HCT116 (cell line): ENCODE measurements at regions not wholly inside any gene's neighbourhood (a gene's known extent, or its start where the extent isn't known, plus 50 kb on each side); places are given as distances from the start of the nearest gene placed in this dataset.

ENCODE experiments used
- ATAC-seq: fragments of 200-7000 bp; cut with Tn5 transposase; 2 replicates; pipeline ENCODE4 v1.9.1; 2020; ENCODE audit warnings: mild to moderate bottlenecking, moderate library complexity
- BruUV-seq: library from RNA; stranded (reverse); fragments of 400-500 nt; replicated peaks from 2 replicates; lab custom pipeline; 2021; lab: Mats Ljungman, UMichigan
- CTCF ChIA-PET: fragments of 300-600 bp; sonication (Branson Sonifier 250); formaldehyde crosslinking; loops from one replicate; lab custom pipeline; 2021; ENCODE audit warnings: antibody characterized with exemption; lab: Charles Lee
- POLR2A ChIA-PET: fragments of 300-600, 350-600 bp; sonication (Branson Sonifier 250); formaldehyde crosslinking; loops from one replicate; lab custom pipeline; 2021; ENCODE audit warnings: antibody characterized with exemption; lab: Charles Lee
- RAD21 ChIA-PET, 2 experiments: fragments of 300-600 bp; sonication (Branson Sonifier 250); formaldehyde crosslinking; loops; one replicate each; lab custom pipeline; 2023; ENCODE audit warnings: low total read pairs in 2 of 2; ENCODE audit not compliant: uncharacterized antibody in 2 of 2, unreplicated experiment in 2 of 2, low non-redundant PET in 1 of 2; lab: Charles Lee
- DNase-seq: peaks from one replicate; pipeline ENCODE4 v3.0.0-alpha.2; 2010; ENCODE audit warnings: low read depth, low spot score
- H2AFZ ChIP-seq: fragments of 200-600 bp; shearing (Covaris generic), sonication (generic); 2 replicates; pipeline ENCODE4 v1.6.1; 2017; ENCODE audit warnings: low read depth, mixed run types, mixed read lengths, antibody characterized with exemption, low read length; ENCODE audit not compliant: poor library complexity, severe bottlenecking
- H3K27ac ChIP-seq: 2 replicates; pipeline ENCODE4 v1.5.1; 2012; ENCODE audit warnings: low read depth, low read length
- H3K27me3 ChIP-seq: fragments of 200-600 bp; sonication (generic); 2 replicates; pipeline ENCODE4 v1.6.1; 2016; ENCODE audit warnings: mixed run types, low read length, mixed read lengths; ENCODE audit not compliant: insufficient read depth
- H3K36me3 ChIP-seq, 2 experiments: fragments of 200-500 bp in 1 of 2; fragments of 200-600 bp in 1 of 2; sonication (Bioruptor generic) in 1 of 2; sonication (generic) in 1 of 2; 2 replicates each; pipeline versions ENCODE4 v1.5.1 to v1.6.1; 2014 to 2016; ENCODE audit warnings: low read length in 2 of 2, inconsistent platforms in 1 of 2, mixed read lengths in 1 of 2, mixed run types in 1 of 2; ENCODE audit not compliant: insufficient read depth in 2 of 2, control insufficient read depth in 1 of 2
- H3K4me1 ChIP-seq, 2 experiments: fragments of 200-600 bp in 1 of 2; sonication (generic) in 1 of 2; 2 replicates each; pipeline versions ENCODE4 v1.5.1 to v1.6.1; 2012 to 2017; ENCODE audit warnings: low read length in 2 of 2, inconsistent platforms in 1 of 2, mild to moderate bottlenecking in 1 of 2, mixed read lengths in 1 of 2, mixed run types in 1 of 2, moderate library complexity in 1 of 2; ENCODE audit not compliant: insufficient read depth in 2 of 2, control insufficient read depth in 1 of 2
- H3K4me2 ChIP-seq: fragments of 200-600 bp; sonication (generic); 2 replicates; pipeline ENCODE4 v1.6.1; 2017; ENCODE audit warnings: mixed run types, low read length, mixed read lengths
- H3K4me3 ChIP-seq, 2 experiments: fragments of 200-600 bp in 1 of 2; sonication (generic) in 1 of 2; replicated peaks in 1 of 2; 2 replicates each; pipeline ENCODE4 v1.5.1; 2011 to 2016; ENCODE audit warnings: low read length in 2 of 2, control low read depth in 1 of 2, low read depth in 1 of 2, mild to moderate bottlenecking in 1 of 2, mixed read lengths in 1 of 2, mixed run types in 1 of 2
- H3K79me2 ChIP-seq: fragments of 200-600 bp; sonication (generic); 2 replicates; pipeline ENCODE4 v1.6.1; 2017; ENCODE audit warnings: mild to moderate bottlenecking, mixed run types, low read length, moderate library complexity, mixed read lengths; ENCODE audit not compliant: insufficient read depth
- H3K9ac ChIP-seq: fragments of 200-600 bp; sonication (generic); 2 replicates; pipeline ENCODE4 v1.6.1; 2016; ENCODE audit warnings: low read length, mixed read lengths
- H3K9me2 ChIP-seq: fragments of 200-600 bp; sonication (generic), shearing (Covaris generic); 2 replicates; pipeline ENCODE4 v1.6.1; 2017; ENCODE audit warnings: mixed run types, mild to moderate bottlenecking, moderate library complexity; ENCODE audit not compliant: insufficient read depth
- H3K9me3 ChIP-seq, 2 experiments: fragments of 200-500 bp in 1 of 2; fragments of 200-600 bp in 1 of 2; sonication (Bioruptor generic) in 1 of 2; sonication (generic) in 1 of 2; 2 replicates each; pipeline ENCODE4 v1.6.1; 2014 to 2017; ENCODE audit warnings: low read length in 2 of 2, mixed read lengths in 2 of 2, inconsistent platforms in 1 of 2, low read depth in 1 of 2, mild to moderate bottlenecking in 1 of 2, mixed run types in 1 of 2, moderate library complexity in 1 of 2; ENCODE audit not compliant: control insufficient read depth in 1 of 2, insufficient read depth in 1 of 2
- H4K20me1 ChIP-seq: fragments of 200-600 bp; sonication (generic), shearing (Covaris generic); 2 replicates; pipeline ENCODE4 v1.6.1; 2017; ENCODE audit warnings: mixed run types, mild to moderate bottlenecking, moderate library complexity; ENCODE audit not compliant: insufficient read depth
- CEBPB ChIP-seq: IDR thresholded peaks from 2 replicates; pipeline ENCODE4 v1.6.1; 2012; ENCODE audit warnings: low read depth
- EGR1 ChIP-seq: IDR thresholded peaks from 2 replicates; pipeline ENCODE4 v1.6.1; 2012; ENCODE audit warnings: low read depth
- EZH2 ChIP-seq: fragments of 200-600 bp; sonication (generic); IDR thresholded peaks from 2 replicates; pipeline ENCODE4 v1.6.1; 2017; ENCODE audit warnings: antibody characterized with exemption, mixed run types
- EZH2phosphoT487 ChIP-seq: fragments of 200-600 bp; IDR thresholded peaks from 2 replicates; pipeline ENCODE4 v1.6.1; 2018; ENCODE audit warnings: antibody characterized with exemption, borderline replicate concordance
- FOSL1 ChIP-seq: IDR thresholded peaks from 2 replicates; pipeline ENCODE4 v1.6.1; 2012; ENCODE audit warnings: low read depth
- JUND ChIP-seq: IDR thresholded peaks from 2 replicates; pipeline ENCODE4 v1.6.1; 2012
- POLR2AphosphoS5 ChIP-seq: IDR thresholded peaks from 2 replicates; pipeline ENCODE4 v1.6.1; 2011; ENCODE audit warnings: mild to moderate bottlenecking, low read depth, low read length, moderate library complexity
- SIN3A ChIP-seq: IDR thresholded peaks from 2 replicates; pipeline ENCODE4 v1.6.1; 2012; ENCODE audit warnings: low read depth
- ZFX ChIP-seq: fragments of 450-650 bp; IDR thresholded peaks from 2 replicates; pipeline ENCODE4 v1.6.1; 2017
- intact Hi-C: fragments of 100-400 bp; cut with micrococcal nuclease; formaldehyde crosslinking; loops from 2 replicates; pipeline ENCODE4 v1.10.0; 2022
- TF ChIP-seq, protein P1 (sequence below): IDR thresholded peaks from 2 replicates; pipeline ENCODE4 v1.6.1; 2011; ENCODE audit warnings: mild to moderate bottlenecking, low read length, moderate library complexity; ENCODE audit not compliant: insufficient replicate concordance; ENCODE audit errors: extremely low read depth
- TF ChIP-seq, protein P2 (sequence below), 3 experiments: fragments of 200-600 bp in 1 of 3; sonication (generic) in 1 of 3; IDR thresholded peaks in 2 of 3; conservative IDR thresholded peaks in 1 of 3; 2 replicates each; pipeline ENCODE4 v1.5.1; 2012 to 2017; ENCODE audit warnings: low read depth in 2 of 3, low read length in 2 of 3, antibody characterized with exemption in 1 of 3, borderline replicate concordance in 1 of 3, control low read depth in 1 of 3, mild to moderate bottlenecking in 1 of 3, mixed read lengths in 1 of 3, mixed run types in 1 of 3, moderate library complexity in 1 of 3; ENCODE audit not compliant: insufficient read depth in 1 of 3
- TF ChIP-seq, protein P3 (sequence below): IDR thresholded peaks from 2 replicates; pipeline ENCODE4 v1.6.1; 2012
- TF ChIP-seq, protein P4 (sequence below): IDR thresholded peaks from 2 replicates; pipeline ENCODE4 v1.6.1; 2012; ENCODE audit warnings: low read depth

DNA sequence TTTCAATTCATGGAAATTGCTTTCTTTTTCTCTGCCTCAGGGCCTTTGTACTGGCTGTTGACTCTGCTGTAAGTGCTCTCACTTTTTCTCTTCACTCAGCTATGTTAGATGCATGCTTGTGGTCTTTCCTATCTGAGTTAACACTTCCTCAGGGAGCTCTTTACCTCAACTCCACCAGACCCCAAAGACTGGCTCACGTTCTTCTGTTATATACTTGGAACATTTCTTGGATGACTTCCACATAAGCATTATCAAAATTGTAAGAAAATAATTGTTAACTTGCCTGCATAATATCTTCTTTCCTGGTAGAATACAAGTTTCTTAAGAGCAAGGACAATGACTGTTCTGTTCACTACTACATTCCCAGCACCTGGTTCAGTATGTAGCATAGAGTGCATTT, 455.9 kb downstream of the EBF1 start:
- no peaks in the 10 kb centered on the region for H4K20me1 ChIP-seq
- H3K9me2 ChIP-seq: no peaks in the 10 kb centered on the region
- CTCF ChIA-PET: no interaction called here
- TF ChIP-seq, protein P1, sequence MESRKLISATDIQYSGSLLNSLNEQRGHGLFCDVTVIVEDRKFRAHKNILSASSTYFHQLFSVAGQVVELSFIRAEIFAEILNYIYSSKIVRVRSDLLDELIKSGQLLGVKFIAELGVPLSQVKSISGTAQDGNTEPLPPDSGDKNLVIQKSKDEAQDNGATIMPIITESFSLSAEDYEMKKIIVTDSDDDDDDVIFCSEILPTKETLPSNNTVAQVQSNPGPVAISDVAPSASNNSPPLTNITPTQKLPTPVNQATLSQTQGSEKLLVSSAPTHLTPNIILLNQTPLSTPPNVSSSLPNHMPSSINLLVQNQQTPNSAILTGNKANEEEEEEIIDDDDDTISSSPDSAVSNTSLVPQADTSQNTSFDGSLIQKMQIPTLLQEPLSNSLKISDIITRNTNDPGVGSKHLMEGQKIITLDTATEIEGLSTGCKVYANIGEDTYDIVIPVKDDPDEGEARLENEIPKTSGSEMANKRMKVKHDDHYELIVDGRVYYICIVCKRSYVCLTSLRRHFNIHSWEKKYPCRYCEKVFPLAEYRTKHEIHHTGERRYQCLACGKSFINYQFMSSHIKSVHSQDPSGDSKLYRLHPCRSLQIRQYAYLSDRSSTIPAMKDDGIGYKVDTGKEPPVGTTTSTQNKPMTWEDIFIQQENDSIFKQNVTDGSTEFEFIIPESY: no peak
- TF ChIP-seq EGR1 (no peak), SIN3A (no peak), CEBPB (no peak), POLR2AphosphoS5 (no peak), ZFX (no peak), FOSL1 (no peak), EZH2 (no peak), EZH2phosphoT487 (no peak), JUND (no peak)
- TF ChIP-seq, protein P2, sequence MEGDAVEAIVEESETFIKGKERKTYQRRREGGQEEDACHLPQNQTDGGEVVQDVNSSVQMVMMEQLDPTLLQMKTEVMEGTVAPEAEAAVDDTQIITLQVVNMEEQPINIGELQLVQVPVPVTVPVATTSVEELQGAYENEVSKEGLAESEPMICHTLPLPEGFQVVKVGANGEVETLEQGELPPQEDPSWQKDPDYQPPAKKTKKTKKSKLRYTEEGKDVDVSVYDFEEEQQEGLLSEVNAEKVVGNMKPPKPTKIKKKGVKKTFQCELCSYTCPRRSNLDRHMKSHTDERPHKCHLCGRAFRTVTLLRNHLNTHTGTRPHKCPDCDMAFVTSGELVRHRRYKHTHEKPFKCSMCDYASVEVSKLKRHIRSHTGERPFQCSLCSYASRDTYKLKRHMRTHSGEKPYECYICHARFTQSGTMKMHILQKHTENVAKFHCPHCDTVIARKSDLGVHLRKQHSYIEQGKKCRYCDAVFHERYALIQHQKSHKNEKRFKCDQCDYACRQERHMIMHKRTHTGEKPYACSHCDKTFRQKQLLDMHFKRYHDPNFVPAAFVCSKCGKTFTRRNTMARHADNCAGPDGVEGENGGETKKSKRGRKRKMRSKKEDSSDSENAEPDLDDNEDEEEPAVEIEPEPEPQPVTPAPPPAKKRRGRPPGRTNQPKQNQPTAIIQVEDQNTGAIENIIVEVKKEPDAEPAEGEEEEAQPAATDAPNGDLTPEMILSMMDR (IDR thresholded peaks at IDR 0.05 in 2 of 3, conservative IDR thresholded peaks at IDR 0.05 in 1 of 3; ENCODE audit: borderline replicate concordance in 1 of 3, insufficient read depth in 1 of 3, low read depth in 2 of 3, low read length in 2 of 3): no peak
- TF ChIP-seq, protein P3, sequence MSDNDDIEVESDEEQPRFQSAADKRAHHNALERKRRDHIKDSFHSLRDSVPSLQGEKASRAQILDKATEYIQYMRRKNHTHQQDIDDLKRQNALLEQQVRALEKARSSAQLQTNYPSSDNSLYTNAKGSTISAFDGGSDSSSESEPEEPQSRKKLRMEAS: no peak
- TF ChIP-seq, protein P4, sequence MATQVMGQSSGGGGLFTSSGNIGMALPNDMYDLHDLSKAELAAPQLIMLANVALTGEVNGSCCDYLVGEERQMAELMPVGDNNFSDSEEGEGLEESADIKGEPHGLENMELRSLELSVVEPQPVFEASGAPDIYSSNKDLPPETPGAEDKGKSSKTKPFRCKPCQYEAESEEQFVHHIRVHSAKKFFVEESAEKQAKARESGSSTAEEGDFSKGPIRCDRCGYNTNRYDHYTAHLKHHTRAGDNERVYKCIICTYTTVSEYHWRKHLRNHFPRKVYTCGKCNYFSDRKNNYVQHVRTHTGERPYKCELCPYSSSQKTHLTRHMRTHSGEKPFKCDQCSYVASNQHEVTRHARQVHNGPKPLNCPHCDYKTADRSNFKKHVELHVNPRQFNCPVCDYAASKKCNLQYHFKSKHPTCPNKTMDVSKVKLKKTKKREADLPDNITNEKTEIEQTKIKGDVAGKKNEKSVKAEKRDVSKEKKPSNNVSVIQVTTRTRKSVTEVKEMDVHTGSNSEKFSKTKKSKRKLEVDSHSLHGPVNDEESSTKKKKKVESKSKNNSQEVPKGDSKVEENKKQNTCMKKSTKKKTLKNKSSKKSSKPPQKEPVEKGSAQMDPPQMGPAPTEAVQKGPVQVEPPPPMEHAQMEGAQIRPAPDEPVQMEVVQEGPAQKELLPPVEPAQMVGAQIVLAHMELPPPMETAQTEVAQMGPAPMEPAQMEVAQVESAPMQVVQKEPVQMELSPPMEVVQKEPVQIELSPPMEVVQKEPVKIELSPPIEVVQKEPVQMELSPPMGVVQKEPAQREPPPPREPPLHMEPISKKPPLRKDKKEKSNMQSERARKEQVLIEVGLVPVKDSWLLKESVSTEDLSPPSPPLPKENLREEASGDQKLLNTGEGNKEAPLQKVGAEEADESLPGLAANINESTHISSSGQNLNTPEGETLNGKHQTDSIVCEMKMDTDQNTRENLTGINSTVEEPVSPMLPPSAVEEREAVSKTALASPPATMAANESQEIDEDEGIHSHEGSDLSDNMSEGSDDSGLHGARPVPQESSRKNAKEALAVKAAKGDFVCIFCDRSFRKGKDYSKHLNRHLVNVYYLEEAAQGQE: no peak
- TF ChIP-seq, all 23 proteins: peak for 0
- H2AFZ ChIP-seq: no peak overlapping the region
- ChIA-PET POLR2A (no interaction called here), RAD21 (no interaction called here)
- no peaks in the 10 kb centered on the region for H3K79me2 ChIP-seq
- H3K4me2 ChIP-seq: no peak overlapping the region
- intact Hi-C loops: no loop called here
- no TSS peak for BruUV-seq
- H3K36me3 ChIP-seq: no peaks in the 10 kb centered on the region
- H3K9me3 ChIP-seq: no peaks in the 10 kb centered on the region
- H3K9ac ChIP-seq: no peak overlapping the region
- no peak overlapping the region for H3K4me3 ChIP-seq
- no peak overlapping the region for H3K27ac ChIP-seq
- no peak for DNase-seq
- H3K4me1 ChIP-seq: no peaks in the 10 kb centered on the region
- ATAC-seq: no peak
- no peaks in the 10 kb centered on the region for H3K27me3 ChIP-seq
